HG03135 (cell line): ENCODE measurements at regions not wholly inside any gene's neighbourhood (a gene's known extent, or its start where the extent isn't known, plus 50 kb on each side); places are given as distances from the start of the nearest gene placed in this dataset.
"Not testable (repeated sequence)": the region's sequence is repeated elsewhere in the genome, so short reads cannot be mapped to it uniquely, and the experiment has no call there.

Source experiments
- ATAC-seq: cut with Tn5 transposase; IDR thresholded peaks from one replicate; pipeline ENCODE4 v1.9.1; 2021; ENCODE audit warnings: mild to moderate bottlenecking, moderate library complexity; ENCODE audit not compliant: unreplicated experiment

DNA sequence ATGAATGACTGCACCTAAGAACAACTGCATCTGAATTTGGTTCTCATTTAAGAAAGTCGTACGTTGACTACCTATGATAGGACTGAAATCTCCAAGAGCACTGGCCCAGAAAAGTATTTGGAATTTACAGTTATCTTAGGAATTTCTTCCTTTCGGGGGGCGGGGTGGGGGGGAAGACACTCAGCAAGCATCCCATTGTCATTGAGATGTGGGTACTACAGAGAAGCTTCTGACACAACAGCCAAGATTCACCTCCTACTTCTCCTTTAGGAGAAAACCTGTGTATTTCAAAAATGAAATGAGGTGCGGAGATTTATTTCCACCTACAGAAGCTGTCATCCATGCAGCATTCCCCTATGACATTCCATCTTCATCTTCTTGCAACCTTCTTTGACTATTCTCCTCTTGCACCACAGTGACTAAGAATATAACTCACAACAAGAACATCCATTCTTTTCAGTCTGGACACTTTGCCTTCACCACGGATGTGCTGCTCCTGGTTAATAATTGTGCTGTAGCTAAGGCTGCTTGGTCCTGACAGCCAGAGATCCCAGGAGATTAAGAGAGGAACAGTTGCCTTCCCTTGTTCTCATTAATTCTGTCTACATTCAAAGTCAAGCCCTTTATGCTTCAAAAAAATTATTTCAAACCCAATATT is 98.4 kb upstream of the FRMD4A start:
- no peak for ATAC-seq

DNA sequence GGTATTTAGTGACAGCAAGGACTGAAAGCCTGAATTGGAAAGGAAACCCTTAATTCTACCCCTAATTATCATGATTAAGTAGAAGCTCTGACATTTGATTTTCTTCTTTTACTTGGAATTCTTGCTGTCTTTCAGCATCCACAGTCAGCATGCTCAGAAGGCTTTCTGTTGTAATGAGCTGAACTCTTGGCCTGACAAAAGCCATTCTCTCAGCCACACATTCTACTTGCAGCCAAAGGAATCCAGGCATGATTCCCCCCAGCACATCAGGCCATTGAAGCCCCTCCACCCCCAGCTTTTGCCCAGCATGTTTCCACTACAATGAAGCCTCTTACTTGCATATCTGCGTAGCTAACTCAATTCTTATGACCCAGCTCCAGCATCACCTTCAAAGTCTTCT is 94.3 kb upstream of the FRMD4A start:
- no peak for ATAC-seq

DNA sequence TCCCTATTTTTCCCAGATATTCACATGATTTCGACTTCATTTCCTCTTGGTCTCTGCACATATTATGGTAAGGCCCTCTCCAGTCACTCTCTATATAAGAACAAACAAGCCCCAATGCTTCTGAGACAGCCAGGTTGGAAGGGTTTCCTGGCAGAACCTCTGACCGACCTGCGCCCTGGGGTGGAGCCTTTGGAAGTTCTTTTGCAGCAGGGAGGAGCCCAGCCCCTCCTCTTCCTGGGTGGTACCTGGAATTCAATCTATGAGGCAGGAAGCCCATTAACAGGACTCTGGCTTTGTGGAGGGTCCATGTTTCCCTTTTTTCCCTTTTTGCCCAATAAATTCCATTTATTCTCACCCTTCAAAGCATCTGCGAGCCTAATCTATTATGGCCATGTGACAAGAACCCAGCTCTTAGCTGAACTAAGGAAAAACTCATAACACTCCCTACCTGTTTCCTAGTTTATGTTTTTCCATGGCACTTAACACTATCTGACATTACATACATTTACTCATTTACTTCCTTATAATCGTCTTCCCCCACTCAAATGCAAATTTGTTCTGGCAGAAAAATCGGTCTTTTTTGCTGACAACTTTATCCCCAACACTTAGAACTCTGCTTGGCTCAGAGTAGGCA is 92.5 kb upstream of the FRMD4A start:
- ATAC-seq: no peak

DNA sequence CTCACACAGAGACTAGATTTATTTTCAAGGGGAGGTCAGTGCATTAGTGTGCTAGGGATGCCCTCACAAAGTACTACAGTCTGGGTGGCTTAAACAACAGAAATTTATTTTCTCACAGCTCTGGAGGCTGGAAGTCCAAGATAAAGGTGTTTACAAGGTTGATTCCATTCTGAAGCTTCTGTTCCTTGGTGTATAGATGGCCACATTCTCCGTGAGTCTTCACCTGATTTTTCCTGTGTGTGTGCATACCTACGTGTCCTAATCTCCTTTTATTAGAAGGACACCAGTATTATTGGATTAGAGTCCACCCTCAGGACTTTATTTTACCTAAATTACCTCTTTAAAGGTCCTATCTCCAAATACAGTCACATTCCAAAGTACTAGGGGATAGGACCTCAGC is 91.7 kb upstream of the FRMD4A start:
- ATAC-seq: no peak

DNA sequence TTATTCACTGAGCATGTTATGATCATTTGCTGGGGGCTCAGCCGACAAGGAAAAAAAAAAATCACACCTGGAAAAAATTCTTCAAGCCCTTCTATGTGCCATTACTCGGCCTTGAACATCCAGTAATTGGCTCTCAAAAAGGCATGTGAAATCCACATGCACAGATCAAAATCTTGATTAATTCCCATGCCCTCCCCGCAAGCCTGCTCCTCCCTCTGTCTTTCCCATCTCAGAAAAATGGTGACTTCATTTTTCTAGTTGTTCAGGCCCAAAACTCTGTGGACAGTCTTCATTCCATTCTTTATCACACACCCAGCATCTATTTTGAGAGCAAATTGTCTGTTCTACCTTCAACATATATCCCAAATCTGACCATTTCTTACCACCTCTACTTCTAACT is 91.2 kb upstream of the FRMD4A start:
- ATAC-seq: no peak

DNA sequence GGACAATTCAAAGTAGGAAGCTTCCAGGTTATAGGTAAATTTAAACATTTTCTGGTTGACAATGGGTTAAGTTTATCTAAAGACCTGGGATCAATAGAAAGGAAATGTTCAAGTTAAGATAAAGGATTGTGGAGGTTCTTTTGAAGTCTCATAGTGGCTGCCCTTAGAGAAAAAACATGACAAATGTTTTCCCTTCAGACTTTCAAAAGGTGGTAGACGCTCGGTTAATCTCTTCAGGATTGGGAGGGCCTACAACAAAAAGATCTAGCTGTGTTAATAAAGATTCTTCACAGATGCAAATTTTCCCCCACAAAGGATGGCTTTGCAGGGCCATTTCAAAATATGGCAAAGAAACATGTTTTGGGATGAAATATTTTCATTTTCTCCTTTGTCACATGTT is 86.6 kb upstream of the FRMD4A start:
- not testable (repeated sequence) for ATAC-seq

DNA sequence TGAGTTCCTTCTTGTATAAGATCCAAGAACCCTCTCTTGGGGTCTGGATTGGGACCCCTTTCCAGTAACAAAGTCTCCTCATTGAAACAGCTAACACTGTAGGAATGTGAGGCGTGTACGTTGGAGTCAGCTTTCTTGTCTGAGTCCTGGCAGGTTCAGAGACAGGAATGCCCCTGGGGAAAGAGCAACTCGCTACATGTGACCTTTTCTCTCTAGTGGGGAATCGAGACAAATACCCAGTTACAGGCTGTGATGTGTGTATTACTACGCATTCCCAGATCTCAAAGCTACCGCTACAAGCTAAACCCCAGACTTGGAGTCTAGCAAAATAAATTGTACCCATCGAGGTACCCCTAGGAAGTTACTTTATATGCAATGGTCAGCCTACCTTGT is 85.6 kb upstream of the FRMD4A start:
- no peak for ATAC-seq

DNA sequence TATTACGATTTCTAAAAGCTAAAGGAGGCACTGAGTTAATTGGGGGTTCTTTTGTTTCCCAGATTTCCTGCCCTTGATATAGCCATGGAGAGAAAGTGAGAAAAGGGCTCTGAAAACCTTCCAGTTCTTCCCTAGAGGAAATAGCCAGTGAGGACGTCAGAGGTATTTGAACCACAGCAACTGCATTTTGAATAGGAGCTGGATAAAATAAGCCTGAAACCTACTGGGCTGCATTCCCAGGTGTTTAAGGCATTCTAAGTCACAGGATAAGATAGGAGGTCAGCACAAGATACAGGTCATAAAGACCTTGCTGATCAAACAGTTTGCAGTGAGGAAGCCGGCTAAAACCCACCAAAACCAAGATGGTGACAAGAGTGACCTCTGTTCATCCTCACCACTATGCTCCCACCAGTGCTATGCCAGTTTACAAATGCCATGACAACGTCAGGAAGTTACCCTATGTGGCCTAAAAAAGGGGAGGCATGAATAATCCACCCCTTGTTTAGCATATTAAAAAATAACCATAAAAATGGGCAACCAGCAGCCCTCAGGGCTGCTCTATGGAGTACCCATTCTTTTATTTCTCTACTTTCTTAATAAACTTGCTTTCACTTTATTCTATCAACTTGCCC is 85.1 kb upstream of the FRMD4A start:
- ATAC-seq: no peak

DNA sequence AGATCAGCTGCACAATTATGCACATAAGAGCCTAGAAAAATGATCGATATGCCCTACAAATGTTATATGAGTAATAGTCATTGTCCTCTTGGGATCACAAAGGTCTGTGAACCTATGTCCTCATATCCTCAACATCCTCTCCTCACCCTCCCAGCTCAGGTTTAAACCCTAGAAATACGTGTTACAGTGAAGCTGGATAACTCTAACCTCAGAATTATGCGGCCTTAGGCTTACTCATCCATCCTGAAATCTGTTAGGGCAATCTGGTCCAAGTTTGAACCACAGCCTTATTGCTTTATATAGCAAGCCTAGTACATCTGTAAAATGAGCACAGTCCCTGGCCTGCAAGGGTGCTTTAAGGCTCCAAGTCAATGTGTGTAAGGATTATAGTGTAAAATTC is 84.2 kb upstream of the FRMD4A start:
- no peak for ATAC-seq

DNA sequence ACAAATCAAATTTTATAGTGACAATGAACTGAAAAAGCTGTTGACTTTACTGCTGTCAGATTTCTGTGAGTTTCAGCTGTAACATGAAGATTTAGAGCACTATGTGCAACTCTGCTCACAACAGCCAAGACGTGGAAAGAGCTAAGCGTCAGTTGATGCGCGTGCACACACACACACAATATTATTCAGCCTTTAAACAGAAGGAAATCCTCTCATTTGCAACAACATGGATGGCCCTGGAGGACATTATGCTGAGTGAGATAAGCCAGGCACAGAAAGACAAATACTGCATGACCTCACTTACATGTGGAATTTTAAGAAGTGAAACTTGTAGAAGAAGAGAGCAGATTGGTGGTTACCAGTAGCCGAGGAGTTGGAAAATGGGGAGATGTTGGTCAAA is 82.8 kb upstream of the FRMD4A start:
- no peak for ATAC-seq

DNA sequence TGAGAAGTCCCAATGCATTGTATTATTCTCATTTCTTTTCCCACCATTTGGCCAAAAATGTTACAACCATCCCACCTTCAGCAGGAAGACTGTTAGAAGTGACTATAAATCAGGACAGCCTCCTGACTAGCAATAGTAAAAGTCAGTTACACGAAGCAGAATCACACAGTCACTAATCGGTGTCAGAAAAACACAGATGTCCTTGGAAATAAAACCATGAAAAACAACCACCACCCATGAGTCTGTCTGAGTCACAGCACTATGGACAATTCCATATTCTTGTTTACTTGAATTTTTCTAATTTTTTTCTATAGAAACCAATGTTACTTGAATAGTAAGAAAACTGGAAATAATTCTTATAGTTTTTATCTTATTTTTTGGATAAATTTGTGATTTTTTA is 81.9 kb upstream of the FRMD4A start:
- ATAC-seq: no peak

DNA sequence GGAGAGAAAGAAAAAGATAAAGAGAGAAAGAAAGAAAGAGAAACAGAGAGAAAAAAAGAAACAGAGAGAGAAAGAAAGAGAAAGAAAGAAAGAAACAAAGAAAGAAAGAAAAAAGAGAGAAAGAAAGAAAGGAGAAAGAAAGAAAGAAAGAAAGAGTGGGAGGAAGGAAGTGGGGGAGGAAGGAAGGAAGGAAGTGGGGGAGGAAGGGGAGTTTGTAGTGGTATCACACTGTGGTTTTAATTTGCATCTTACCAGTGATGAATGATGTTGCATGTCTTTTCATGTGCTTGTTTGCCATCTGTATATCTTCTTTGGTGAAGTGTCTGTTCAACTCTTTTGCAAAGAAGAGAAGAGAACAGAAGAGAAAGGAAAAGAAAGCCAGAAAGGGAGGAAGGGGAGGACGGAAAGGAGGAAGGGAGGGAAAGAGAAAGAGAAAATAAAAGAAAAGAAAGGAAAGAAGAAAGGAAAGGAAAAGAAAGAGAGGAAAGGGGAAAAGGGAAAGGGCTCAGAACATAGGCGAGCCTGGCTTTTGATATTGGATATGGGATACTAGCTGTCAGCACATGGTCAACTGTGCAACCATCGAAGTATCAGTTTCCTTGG is 79.2 kb upstream of the FRMD4A start:
- ATAC-seq: no peak

DNA sequence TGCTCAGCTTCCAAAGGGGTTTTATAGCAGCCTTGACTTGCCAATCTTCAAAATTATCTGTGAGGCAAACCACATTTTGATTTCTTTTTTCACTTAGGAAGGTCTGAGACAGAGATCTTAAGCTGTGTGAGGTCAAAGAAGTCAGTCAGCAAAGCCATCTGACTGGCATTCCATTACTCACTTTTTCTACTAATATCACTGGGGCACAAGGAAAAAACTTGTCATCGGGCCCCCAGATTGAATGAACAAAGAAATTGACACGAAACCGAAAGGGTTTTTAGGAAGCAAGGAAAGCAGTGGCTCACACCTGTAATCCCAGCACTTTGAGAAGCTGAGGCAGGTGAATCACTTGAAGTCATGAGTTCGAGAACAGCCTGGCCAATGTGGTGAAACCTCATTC is 78.5 kb upstream of the FRMD4A start:
- ATAC-seq: no peak

DNA sequence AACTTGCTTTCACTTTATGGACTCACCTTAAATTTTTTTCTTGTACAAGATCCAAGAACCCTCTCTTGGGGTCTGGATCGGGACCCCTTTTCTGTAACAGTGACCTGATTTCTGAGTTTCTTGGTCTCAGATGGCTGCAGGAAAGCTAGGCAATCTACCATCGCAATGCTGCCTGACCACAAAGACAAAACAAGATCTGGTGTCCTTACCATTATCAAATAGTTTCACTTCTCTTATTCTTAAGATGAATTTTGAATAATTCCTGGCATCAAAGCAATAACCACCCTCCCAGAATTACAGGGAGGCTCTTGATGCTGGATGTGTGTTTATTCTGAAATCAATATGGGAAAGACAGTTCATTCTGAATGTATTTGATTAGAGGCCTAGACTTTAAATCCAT is 77.4 kb upstream of the FRMD4A start:
- no peak for ATAC-seq

DNA sequence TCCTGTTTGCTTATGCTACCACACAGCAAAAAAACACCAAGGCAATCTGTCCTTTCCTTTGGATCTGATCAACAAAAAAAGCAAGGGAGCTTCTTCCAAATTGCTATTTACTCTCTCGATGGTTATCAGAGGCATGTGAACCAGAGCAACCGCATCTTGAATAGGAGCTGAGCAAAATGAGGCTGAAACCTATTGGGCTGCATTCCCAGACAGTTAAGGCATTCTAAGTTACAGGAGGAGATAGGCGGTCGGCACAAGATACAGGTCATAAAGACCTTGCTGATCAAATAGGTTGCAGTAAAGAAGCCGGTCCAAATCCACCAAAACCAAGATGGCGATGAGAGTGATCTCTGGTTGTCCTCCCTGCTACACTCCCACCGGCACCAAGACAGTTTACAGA is 76.8 kb upstream of the FRMD4A start:
- no peak for ATAC-seq

DNA sequence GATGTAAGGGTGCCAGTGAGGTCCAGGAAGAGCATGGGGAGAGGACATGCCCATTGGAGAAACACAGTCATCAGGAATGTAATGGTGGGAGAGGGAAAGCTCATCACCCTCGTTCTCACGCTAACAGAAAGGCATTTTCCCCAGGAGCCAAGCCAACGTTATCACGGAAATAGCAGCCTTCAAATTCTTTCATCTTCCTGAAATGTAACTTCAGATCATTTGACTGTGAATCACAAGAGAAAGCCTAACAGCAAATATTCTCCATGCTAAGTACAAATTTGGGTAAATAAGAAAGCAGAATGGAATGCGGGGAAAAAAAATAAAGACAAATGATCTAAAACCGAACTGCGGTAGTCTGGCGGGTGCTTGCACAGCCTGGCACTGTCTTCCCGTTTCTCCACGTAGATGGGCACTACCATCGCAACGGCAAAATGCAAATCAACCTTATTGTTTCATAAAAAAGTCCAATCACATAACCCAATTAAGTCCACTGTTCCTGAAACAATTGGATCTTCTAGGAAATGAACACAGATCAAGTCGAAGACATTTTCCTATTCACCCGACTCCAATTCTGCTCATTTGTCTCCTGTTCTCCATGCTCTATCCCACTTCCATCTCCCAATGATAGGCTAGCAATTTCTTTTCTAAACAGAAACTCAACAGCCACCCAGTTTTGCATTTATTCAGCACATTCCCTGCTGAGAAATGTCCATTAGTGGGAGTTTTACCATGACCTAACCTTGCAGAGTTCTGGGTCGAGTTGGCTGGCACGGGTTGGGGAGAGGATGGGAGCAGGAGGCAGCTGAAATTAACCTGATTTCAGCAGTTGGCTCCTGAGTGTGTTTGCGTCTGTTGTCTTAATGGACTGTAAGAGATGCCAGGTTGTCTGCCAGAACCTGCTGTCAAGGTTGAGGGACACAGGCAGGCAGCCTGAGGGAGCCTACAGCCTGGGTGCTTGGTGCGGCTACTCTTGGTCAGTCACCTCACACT is 74.6 kb upstream of the FRMD4A start:
- ATAC-seq: no peak

DNA sequence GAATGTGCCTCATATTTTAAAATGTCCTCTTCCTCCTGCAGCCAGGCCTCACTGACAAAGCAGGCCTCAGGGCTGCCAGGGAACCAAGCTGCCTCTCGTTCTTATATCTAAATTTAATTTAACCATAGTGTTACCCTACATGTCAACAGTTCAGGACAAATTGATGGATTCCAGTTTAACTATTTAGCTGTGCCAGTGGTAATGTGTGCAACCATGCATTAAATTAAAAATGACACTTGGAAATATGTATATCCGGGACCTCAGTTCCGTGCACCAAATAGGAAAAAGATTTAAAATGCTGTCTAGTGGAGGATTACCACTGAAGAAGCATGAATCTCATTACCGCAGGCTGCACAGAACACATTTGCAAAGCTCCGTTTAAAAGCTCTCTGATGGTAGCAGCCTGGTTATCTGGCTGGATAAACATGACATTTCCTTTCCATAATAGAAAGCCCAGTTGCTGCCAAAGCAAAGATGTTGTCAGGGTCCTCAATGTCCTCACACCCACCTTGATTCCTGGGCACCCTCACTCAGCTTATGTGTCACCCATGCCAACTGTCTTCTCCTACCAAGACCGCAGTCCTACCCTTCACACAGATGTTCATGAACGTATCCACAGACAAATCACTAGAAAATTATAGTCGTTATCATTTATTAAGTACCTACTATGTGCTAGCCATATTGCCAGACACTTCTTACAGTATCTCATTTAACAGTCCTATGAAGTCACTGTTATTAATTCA is 73.3 kb upstream of the FRMD4A start:
- no peak for ATAC-seq

DNA sequence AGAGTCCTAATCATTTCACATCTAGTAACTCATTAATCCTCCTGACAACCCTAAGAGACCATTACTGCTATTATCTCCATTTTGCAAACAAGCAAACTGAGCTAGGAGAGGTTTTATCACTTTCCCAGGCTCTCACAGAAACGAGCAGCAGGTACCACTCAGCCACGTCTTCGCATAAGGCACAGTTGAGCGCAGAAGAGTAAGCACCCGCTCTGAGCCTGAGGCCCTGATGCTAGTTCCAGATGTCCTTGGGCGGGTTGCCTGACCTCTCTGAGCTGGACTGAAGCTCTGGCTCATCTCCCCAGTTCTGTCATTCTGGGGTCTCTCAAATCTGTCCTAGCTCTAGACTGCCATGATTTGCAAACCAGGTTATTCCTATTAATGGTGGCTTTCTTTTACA is 72.6 kb upstream of the FRMD4A start:
- no peak for ATAC-seq

DNA sequence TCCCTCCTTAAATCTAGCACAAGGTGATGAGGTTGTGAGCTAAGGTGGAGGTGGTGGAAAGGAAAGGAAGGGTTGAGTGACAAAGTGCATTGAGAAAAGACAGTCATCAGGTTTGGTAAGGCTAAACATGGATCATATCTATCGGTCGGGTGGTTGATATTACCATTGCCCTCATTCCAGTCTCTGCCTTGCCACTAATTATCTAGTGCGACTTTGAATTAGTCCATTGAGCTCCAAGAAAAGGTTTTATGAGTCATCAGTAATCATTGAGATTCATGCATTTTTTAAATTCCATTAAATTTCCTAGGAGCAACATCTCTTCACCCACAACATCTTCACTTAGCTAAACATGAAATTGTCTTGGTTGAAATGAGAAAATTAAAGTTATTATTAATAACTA is 68.9 kb upstream of the FRMD4A start:
- no peak for ATAC-seq

DNA sequence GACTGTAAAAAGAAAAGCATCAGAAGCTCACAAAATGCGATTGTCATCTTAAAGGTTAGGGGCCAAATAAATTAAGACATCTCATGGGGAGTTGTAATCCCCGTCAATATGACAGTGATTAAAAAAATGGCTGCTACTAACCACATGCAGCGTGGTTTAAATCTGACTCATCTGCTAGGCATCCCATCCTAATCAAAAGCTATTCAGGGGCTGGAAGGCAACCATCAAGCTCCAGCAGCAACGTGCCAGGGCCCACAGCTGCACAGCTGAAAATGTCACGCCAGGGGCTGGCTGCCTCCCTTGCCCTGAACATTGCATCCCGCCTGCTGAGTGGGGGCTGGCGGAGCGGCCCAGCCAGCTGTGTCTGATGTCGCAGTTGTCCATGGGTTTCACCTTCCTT is 66.3 kb upstream of the FRMD4A start:
- no peak for ATAC-seq
